Endothelial cell (in vitro differentiated cells): ENCODE measurements at regions not wholly inside any gene's neighbourhood (a gene's known extent, or its start where the extent isn't known, plus 50 kb on each side); places are given as distances from the start of the nearest gene placed in this dataset.
A peak's percentile ranks its signal among the peaks of the same experiment; 100 is the strongest.

Source experiments
- DNase-seq: peaks from one replicate; pipeline ENCODE4 v3.0.0; 2021; ENCODE audit warnings: low spot score
- H3K27ac Mint-ChIP-seq: one replicate; pipeline ENCODE4 v1.8.0; 2021; ENCODE audit warnings: mixed read lengths, inconsistent platforms; ENCODE audit not compliant: unreplicated experiment
- H3K27me3 Mint-ChIP-seq: one replicate; pipeline ENCODE4 v1.8.0; 2021; ENCODE audit warnings: mild to moderate bottlenecking, moderate library complexity, mixed read lengths, inconsistent platforms; ENCODE audit not compliant: unreplicated experiment
- H3K36me3 Mint-ChIP-seq: one replicate; pipeline ENCODE4 v1.8.0; 2021; ENCODE audit warnings: mild to moderate bottlenecking, low read depth, mixed read lengths, inconsistent platforms; ENCODE audit not compliant: unreplicated experiment
- H3K4me1 Mint-ChIP-seq: one replicate; pipeline ENCODE4 v1.8.0; 2021; ENCODE audit warnings: mild to moderate bottlenecking, mixed read lengths, inconsistent platforms; ENCODE audit not compliant: unreplicated experiment
- H3K4me3 Mint-ChIP-seq: one replicate; pipeline ENCODE4 v1.8.0; 2021; ENCODE audit warnings: mild to moderate bottlenecking, mixed read lengths, inconsistent platforms; ENCODE audit not compliant: unreplicated experiment
- H3K9me3 Mint-ChIP-seq: one replicate; pipeline ENCODE4 v1.8.0; 2021; ENCODE audit warnings: mixed read lengths, inconsistent platforms; ENCODE audit not compliant: unreplicated experiment
- TF ChIP-seq, protein P1 (sequence below): fragments of 200-600 bp; sonication (generic); IDR thresholded peaks from one replicate; pipeline ENCODE4 v1.5.0; 2021; ENCODE audit warnings: antibody characterized with exemption; ENCODE audit not compliant: unreplicated experiment

- Mint-ChIP-seq H3K4me3 (no peak overlapping the region), H3K27ac (no peak overlapping the region), H3K36me3 (peaks cover 9% of the 10 kb centered on the region), H3K4me1 (no peaks in the 10 kb centered on the region), H3K27me3 (peaks cover 2% of the 10 kb centered on the region), H3K9me3 (no peaks in the 10 kb centered on the region)
- TF ChIP-seq, protein P1, sequence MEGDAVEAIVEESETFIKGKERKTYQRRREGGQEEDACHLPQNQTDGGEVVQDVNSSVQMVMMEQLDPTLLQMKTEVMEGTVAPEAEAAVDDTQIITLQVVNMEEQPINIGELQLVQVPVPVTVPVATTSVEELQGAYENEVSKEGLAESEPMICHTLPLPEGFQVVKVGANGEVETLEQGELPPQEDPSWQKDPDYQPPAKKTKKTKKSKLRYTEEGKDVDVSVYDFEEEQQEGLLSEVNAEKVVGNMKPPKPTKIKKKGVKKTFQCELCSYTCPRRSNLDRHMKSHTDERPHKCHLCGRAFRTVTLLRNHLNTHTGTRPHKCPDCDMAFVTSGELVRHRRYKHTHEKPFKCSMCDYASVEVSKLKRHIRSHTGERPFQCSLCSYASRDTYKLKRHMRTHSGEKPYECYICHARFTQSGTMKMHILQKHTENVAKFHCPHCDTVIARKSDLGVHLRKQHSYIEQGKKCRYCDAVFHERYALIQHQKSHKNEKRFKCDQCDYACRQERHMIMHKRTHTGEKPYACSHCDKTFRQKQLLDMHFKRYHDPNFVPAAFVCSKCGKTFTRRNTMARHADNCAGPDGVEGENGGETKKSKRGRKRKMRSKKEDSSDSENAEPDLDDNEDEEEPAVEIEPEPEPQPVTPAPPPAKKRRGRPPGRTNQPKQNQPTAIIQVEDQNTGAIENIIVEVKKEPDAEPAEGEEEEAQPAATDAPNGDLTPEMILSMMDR: no peak
- no peak for DNase-seq
Measured at GRCh38 chr14:71468701-71469100, 463.5 kb upstream of the RGS6 start.

DNA sequence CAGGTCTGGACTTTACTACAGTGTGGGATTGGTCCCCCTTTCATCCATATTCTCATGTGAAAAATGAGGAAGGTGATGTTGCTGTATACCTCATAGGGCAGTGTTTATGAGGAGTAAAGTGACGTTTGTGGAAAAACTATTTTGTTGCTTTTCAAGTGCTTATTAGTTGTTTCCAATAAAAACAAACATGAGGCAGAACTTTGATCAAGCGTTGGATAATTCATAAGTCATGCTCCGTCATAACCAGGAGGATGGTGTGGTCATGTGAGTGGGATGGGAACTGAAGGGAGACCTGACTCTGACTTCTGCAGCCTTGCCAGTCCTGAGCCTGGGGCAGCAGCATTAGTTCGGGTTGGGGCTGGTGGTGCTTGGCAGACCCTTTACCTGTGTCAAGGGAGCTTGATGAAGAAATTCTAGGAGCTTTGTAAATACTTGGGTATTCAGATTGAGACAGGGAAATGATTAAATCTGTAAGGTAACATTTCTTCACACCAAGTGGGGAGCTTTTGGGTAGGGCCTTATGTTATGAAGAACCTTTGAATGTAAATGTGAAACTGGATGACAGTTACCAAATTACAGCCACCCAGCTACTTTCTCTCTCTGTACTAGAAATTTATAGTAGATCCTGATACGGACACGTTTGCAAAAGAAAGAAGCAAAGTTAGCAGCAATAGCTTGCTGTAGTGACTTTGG is 462.4 kb upstream of the RGS6 start:
- TF ChIP-seq, protein P1: no peak
- no peaks in the 10 kb centered on the region for H3K4me1 Mint-ChIP-seq
- no peak for DNase-seq
- H3K9me3 Mint-ChIP-seq: no peaks in the 10 kb centered on the region
- peaks cover under 1% of the 10 kb centered on the region for H3K36me3 Mint-ChIP-seq
- no peaks in the 10 kb centered on the region for H3K27me3 Mint-ChIP-seq
- H3K4me3 Mint-ChIP-seq: no peak overlapping the region
- H3K27ac Mint-ChIP-seq: no peak overlapping the region

- no peaks in the 10 kb centered on the region for H3K9me3 Mint-ChIP-seq
- DNase-seq: no peak
- TF ChIP-seq, protein P1: no peak
- no peak overlapping the region for H3K4me3 Mint-ChIP-seq
- no peaks in the 10 kb centered on the region for H3K36me3 Mint-ChIP-seq
- peaks cover 4% of the 10 kb centered on the region for H3K4me1 Mint-ChIP-seq
- peak overlapping the region; percentile 12 for H3K27ac Mint-ChIP-seq
- H3K27me3 Mint-ChIP-seq: no peaks in the 10 kb centered on the region
Measured at GRCh38 chr14:71471634-71472355, 460.4 kb upstream of the RGS6 start.

DNA sequence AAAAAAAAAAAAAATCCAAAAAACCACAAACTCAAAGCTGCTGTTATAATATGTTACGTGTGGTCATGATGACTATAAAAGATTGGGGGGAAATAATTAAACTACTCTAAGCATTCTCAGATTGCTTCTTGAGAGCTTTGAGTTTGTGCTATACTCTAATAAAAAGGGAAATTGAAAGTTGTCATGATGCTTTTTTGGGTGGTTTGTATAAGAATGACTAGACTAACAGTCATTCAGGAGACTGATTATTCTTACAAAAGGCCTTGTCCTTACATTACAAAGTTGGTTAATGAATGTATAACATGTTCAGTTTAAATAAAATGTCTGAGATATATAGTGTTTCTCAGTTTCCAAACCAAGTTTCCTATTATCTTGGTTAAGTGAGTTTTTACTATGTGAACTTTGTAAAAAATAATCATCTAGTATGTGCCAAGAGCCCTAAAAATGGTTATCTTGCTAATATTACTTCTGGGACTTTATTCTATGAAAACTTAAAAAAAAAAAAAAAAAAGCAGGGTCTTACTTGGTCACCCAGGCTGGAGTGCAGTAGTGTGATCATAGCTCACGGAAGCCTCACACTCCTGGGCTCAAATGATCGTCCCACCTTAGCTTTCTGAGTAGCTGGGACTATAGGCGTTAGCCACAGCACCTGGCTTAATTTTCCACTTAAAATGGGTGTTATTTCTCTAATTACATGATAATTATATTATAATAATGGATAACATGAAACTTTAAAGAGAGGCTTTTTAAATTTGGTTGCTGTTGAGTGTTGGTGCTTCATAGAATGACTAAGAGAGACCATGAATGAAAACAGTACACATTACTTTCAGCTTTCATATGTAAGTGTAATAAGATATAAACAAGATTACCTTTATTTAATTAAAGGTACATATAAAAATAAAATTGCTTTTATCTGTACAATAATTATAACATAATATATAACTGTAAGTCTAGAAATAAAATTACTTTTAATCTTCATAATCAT is 459.6 kb upstream of the RGS6 start:
- no peaks in the 10 kb centered on the region for H3K36me3 Mint-ChIP-seq
- H3K9me3 Mint-ChIP-seq: no peaks in the 10 kb centered on the region
- no peak overlapping the region for H3K27ac Mint-ChIP-seq
- peaks cover 7% of the 10 kb centered on the region for H3K4me1 Mint-ChIP-seq
- TF ChIP-seq, protein P1: no peak
- H3K4me3 Mint-ChIP-seq: no peak overlapping the region
- H3K27me3 Mint-ChIP-seq: no peaks in the 10 kb centered on the region
- no peak for DNase-seq
